Lower leg skin (tissue), 3 donors: ENCODE measurements at regions not wholly inside any gene's neighbourhood (a gene's known extent, or its start where the extent isn't known, plus 50 kb on each side); places are given as distances from the start of the nearest gene placed in this dataset.

Experiments used
- CTCF ChIP-seq, 3 donors: fragments of 450-650 bp; IDR thresholded peaks; one replicate each; pipeline ENCODE4 v1.5.1; 2016; ENCODE audit warnings: antibody characterized with exemption in 3 of 3, mild to moderate bottlenecking in 3 of 3, moderate library complexity in 2 of 3
- POLR2A ChIP-seq, 2 donors: fragments of 450-650 bp; IDR thresholded peaks; one replicate each; pipeline ENCODE4 v1.6.1; 2016 to 2017; ENCODE audit warnings: antibody characterized with exemption in 2 of 2, mild to moderate bottlenecking in 1 of 2, moderate library complexity in 1 of 2

- no peak for TF ChIP-seq CTCF (IDR thresholded peaks at IDR 0.05)
- no peak for TF ChIP-seq POLR2A (IDR thresholded peaks at IDR 0.05)
Observed at GRCh38 chr16:72425571-72426341, 253.8 kb upstream of the PMFBP1 start.
